OCI-LY7 (cell line): ENCODE measurements at regions not wholly inside any gene's neighbourhood (a gene's known extent, or its start where the extent isn't known, plus 50 kb on each side); places are given as distances from the start of the nearest gene placed in this dataset.

ENCODE experiments used
- EZH2phosphoT487 ChIP-seq: fragments of 200-600 bp; sonication (generic); IDR thresholded peaks from 2 replicates; pipeline ENCODE4 v1.6.1; 2018; ENCODE audit warnings: low read depth, borderline replicate concordance, mild to moderate bottlenecking, mixed run types, antibody characterized with exemption, low read length, moderate library complexity, mixed read lengths
- TF ChIP-seq, protein P1 (sequence below): fragments of 200-600 bp; sonication (generic); conservative IDR thresholded peaks from 2 replicates; pipeline ENCODE4 v1.5.1; 2014; ENCODE audit warnings: mild to moderate bottlenecking, antibody characterized with exemption, low read length, moderate library complexity, mixed read lengths

DNA sequence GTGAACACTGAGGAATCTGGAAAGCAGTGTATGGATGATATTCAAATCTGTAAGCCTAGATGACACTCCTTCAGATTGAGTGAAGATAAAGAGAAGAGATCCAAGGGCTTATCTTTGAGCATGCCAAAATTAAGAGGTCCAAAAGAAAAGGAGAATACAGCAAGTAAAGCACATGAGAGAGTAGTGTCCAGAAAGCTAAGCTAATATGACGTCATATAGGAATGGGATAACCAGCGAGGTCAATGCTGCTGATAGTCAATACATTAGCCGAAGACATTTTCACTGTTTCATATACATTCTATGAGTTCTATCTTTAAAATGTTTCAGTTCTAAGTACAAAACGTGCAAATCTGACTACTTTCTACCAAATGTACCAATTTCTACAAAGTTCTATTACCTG is 975.8 kb downstream of the TLE4 start:
- TF ChIP-seq EZH2phosphoT487: no peak
- TF ChIP-seq, protein P1, sequence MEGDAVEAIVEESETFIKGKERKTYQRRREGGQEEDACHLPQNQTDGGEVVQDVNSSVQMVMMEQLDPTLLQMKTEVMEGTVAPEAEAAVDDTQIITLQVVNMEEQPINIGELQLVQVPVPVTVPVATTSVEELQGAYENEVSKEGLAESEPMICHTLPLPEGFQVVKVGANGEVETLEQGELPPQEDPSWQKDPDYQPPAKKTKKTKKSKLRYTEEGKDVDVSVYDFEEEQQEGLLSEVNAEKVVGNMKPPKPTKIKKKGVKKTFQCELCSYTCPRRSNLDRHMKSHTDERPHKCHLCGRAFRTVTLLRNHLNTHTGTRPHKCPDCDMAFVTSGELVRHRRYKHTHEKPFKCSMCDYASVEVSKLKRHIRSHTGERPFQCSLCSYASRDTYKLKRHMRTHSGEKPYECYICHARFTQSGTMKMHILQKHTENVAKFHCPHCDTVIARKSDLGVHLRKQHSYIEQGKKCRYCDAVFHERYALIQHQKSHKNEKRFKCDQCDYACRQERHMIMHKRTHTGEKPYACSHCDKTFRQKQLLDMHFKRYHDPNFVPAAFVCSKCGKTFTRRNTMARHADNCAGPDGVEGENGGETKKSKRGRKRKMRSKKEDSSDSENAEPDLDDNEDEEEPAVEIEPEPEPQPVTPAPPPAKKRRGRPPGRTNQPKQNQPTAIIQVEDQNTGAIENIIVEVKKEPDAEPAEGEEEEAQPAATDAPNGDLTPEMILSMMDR: no peak
